Tibial nerve (tissue), 4 donors: ENCODE measurements at regions not wholly inside any gene's neighbourhood (a gene's known extent, or its start where the extent isn't known, plus 50 kb on each side); places are given as distances from the start of the nearest gene placed in this dataset.
"Not testable (repeated sequence)": the region's sequence is repeated elsewhere in the genome, so short reads cannot be mapped to it uniquely, and the experiment has no call there.

ENCODE experiments used
- DNase-seq, 2 donors: peaks; one replicate each; pipeline ENCODE4 v3.0.0-alpha.2; 2019; ENCODE audit warnings: low spot score in 2 of 2
- H3K27ac ChIP-seq, 4 donors: fragments of 200-600 bp; sonication (generic) in 3 of 4; one replicate each; pipeline ENCODE4 v1.5.1; 2017 to 2019; ENCODE audit warnings: mild to moderate bottlenecking in 1 of 4
- H3K27me3 ChIP-seq, 2 donors: fragments of 200-600 bp; sonication (generic) in 1 of 2; one replicate each; pipeline versions ENCODE4 v1.5.1 to v1.6.0; 2017 to 2019
- H3K36me3 ChIP-seq, 3 donors: fragments of 200-600 bp; sonication (generic); one replicate each; pipeline ENCODE4 v1.5.1; 2018 to 2019
- H3K4me1 ChIP-seq, 4 donors: fragments of 200-600 bp; sonication (generic) in 3 of 4; one replicate each; pipeline ENCODE4 v1.5.1; 2017 to 2019
- H3K4me3 ChIP-seq, 4 donors: fragments of 200-600 bp; sonication (generic) in 3 of 4; one replicate each; pipeline ENCODE4 v1.5.1; 2017 to 2019; ENCODE audit warnings: mild to moderate bottlenecking in 1 of 4, moderate library complexity in 1 of 4
- H3K9me3 ChIP-seq, 4 donors: fragments of 200-600 bp; sonication (generic) in 3 of 4; one replicate each; pipeline ENCODE4 v1.5.1; 2017 to 2019
- CTCF ChIP-seq, 5 experiments: fragments of 200-600 bp in 3 of 5; fragments of 450-650 bp in 2 of 5; sonication (generic) in 3 of 5; IDR thresholded peaks; one replicate each; pipeline ENCODE4 v1.5.1; 2016 to 2019; ENCODE audit warnings: antibody characterized with exemption in 5 of 5, mild to moderate bottlenecking in 3 of 5, moderate library complexity in 2 of 5
- EP300 ChIP-seq, 2 donors: sonication (generic); formaldehyde crosslinking; IDR thresholded peaks; one replicate each; pipeline ENCODE4 v1.6.1; 2017; ENCODE audit warnings: antibody characterized with exemption in 2 of 2, mild to moderate bottlenecking in 1 of 2
- POLR2A ChIP-seq, 2 donors: fragments of 450-650 bp; IDR thresholded peaks; one replicate each; pipeline ENCODE4 v1.6.1; 2017; ENCODE audit warnings: antibody characterized with exemption in 2 of 2, mild to moderate bottlenecking in 2 of 2, moderate library complexity in 2 of 2
- WGBS, 2 donors: methylation state at CpG; one replicate each; pipeline ENCODE4 v1.1.5; 2018; 5-methylcytosine and 5-hydroxymethylcytosine counted together

GRCh38 chrX:4627414-4627813 is 914.0 kb upstream of the PRKX start:
- Histone ChIP-seq H3K27me3 (no peaks in the 10 kb centered on the region), H3K4me1 (no peaks in the 10 kb centered on the region), H3K4me3 (no peak overlapping the region), H3K36me3 (no peaks in the 10 kb centered on the region), H3K27ac (no peak overlapping the region), H3K9me3 (no peaks in the 10 kb centered on the region)
- DNase-seq = no peak
- no peak for TF ChIP-seq POLR2A (IDR thresholded peaks at IDR 0.05)
- no peak for TF ChIP-seq EP300 (IDR thresholded peaks at IDR 0.05)
- no peak for TF ChIP-seq CTCF (IDR thresholded peaks at IDR 0.05)
- WGBS, 2 donors = 56 to 61% methylated on average over 1 of the region's 1 CpG

GRCh38 chrX:4622486-4623167 is 909.2 kb upstream of the PRKX start:
- Histone ChIP-seq H3K27me3 (no peaks in the 10 kb centered on the region), H3K4me3 (no peak overlapping the region), H3K36me3 (no peaks in the 10 kb centered on the region), H3K4me1 (no peaks in the 10 kb centered on the region), H3K9me3 (no peaks in the 10 kb centered on the region), H3K27ac (no peak overlapping the region)
- TF ChIP-seq EP300 (IDR thresholded peaks at IDR 0.05) = no peak
- no peak for TF ChIP-seq POLR2A (IDR thresholded peaks at IDR 0.05)
- TF ChIP-seq CTCF (IDR thresholded peaks at IDR 0.05) = no peak
- 47 to 66% methylated on average over 5 of the region's 5 CpGs for WGBS, 2 donors
- DNase-seq = no peak

GRCh38 chrX:4613651-4614050 is 900.2 kb upstream of the PRKX start:
- not testable (repeated sequence) for H3K27me3 ChIP-seq, H3K36me3 ChIP-seq, H3K9me3 ChIP-seq, H3K4me1 ChIP-seq, H3K4me3 ChIP-seq, H3K27ac ChIP-seq, DNase-seq
- 82 to 94% methylated on average over 2 of the region's 2 CpGs for WGBS, 2 donors

- TF ChIP-seq CTCF (IDR thresholded peaks at IDR 0.05) (no peak), EP300 (IDR thresholded peaks at IDR 0.05) (no peak), POLR2A (IDR thresholded peaks at IDR 0.05) (no peak)
- Histone ChIP-seq H3K36me3 (no peaks in the 10 kb centered on the region), H3K27ac (no peak overlapping the region), H3K9me3 (no peaks in the 10 kb centered on the region), H3K4me3 (no peak overlapping the region), H3K4me1 (no peaks in the 10 kb centered on the region), H3K27me3 (no peaks in the 10 kb centered on the region)
- no peak for DNase-seq
- WGBS, 2 donors = 54 to 68% methylated on average over 6 of the region's 6 CpGs
Measured at GRCh38 chrX:4588893-4589292, 875.4 kb upstream of the PRKX start.

- H3K4me3 ChIP-seq = no peak overlapping the region
- H3K27me3 ChIP-seq = no peaks in the 10 kb centered on the region
- H3K9me3 ChIP-seq = no peaks in the 10 kb centered on the region
- TF ChIP-seq EP300 (IDR thresholded peaks at IDR 0.05) (no peak), CTCF (IDR thresholded peaks at IDR 0.05) (no peak), POLR2A (IDR thresholded peaks at IDR 0.05) (no peak)
- H3K27ac ChIP-seq = no peak overlapping the region
- WGBS, 2 donors = 42 to 54% methylated on average over 5 of the region's 5 CpGs
- no peaks in the 10 kb centered on the region for H3K4me1 ChIP-seq
- no peaks in the 10 kb centered on the region for H3K36me3 ChIP-seq
- no peak for DNase-seq
Measured at GRCh38 chrX:4588466-4588865, 875.0 kb upstream of the PRKX start.

GRCh38 chrX:4588056-4588455 is 874.6 kb upstream of the PRKX start:
- Histone ChIP-seq H3K27ac (no peak overlapping the region), H3K4me1 (no peaks in the 10 kb centered on the region), H3K36me3 (no peaks in the 10 kb centered on the region), H3K9me3 (no peaks in the 10 kb centered on the region), H3K27me3 (no peaks in the 10 kb centered on the region), H3K4me3 (no peak overlapping the region)
- 31 to 41% methylated on average over 3 of the region's 3 CpGs for WGBS, 2 donors
- DNase-seq = no peak
- TF ChIP-seq CTCF (IDR thresholded peaks at IDR 0.05) (no peak), EP300 (IDR thresholded peaks at IDR 0.05) (no peak), POLR2A (IDR thresholded peaks at IDR 0.05) (no peak)
